Activated CD4-positive, alpha-beta T cell treated with anti-CD3 and anti-CD28 coated beads, Interleukin-2, amount 10 ng/mL, durations not matched to agents 7 days and 5 days (primary cell): ENCODE measurements at regions not wholly inside any gene's neighbourhood (a gene's known extent, or its start where the extent isn't known, plus 50 kb on each side); places are given as distances from the start of the nearest gene placed in this dataset.
"Not testable (repeated sequence)": the region's sequence is repeated elsewhere in the genome, so short reads cannot be mapped to it uniquely, and the experiment has no call there.

ENCODE experiments used
- CTCF ChIA-PET: fragments of 350-600 bp; sonication (Branson Sonifier 250); formaldehyde crosslinking; loops from one replicate; lab custom pipeline; 2021; ENCODE audit warnings: antibody characterized with exemption; lab: Charles Lee
- POLR2A ChIA-PET: fragments of 350-600 bp; sonication (Branson Sonifier 250); formaldehyde crosslinking; loops from one replicate; lab custom pipeline; 2021; ENCODE audit warnings: antibody characterized with exemption; lab: Charles Lee
- DNase-seq: peaks from one replicate; pipeline ENCODE4 v3.0.0-alpha.2; 2020
- H3K27ac Mint-ChIP-seq: one replicate; pipeline ENCODE4 v1.8.0; 2021; ENCODE audit warnings: mild to moderate bottlenecking, moderate library complexity, mixed read lengths
- H3K27me3 Mint-ChIP-seq: one replicate; pipeline ENCODE4 v1.8.0; 2021; ENCODE audit warnings: mixed read lengths
- H3K36me3 Mint-ChIP-seq: one replicate; pipeline ENCODE4 v1.8.0; 2021; ENCODE audit warnings: low read depth, mixed read lengths
- H3K4me1 Mint-ChIP-seq: one replicate; pipeline ENCODE4 v1.8.0; 2021; ENCODE audit warnings: mixed read lengths
- H3K4me3 Mint-ChIP-seq: one replicate; pipeline ENCODE4 v1.8.0; 2021; ENCODE audit warnings: mild to moderate bottlenecking, moderate library complexity, mixed read lengths
- H3K9me3 Mint-ChIP-seq: one replicate; pipeline ENCODE4 v1.8.0; 2021; ENCODE audit warnings: mixed read lengths

- H3K27me3 Mint-ChIP-seq, CTCF ChIA-PET, H3K27ac Mint-ChIP-seq, POLR2A ChIA-PET, H3K4me1 Mint-ChIP-seq, H3K4me3 Mint-ChIP-seq, H3K36me3 Mint-ChIP-seq, H3K9me3 Mint-ChIP-seq, DNase-seq: not testable (repeated sequence)
These were observed 170.2 kb upstream of the NYAP2 start for GRCh38 chr2:225229346-225229745.

GRCh38 chr2:225226441-225226840 is 173.1 kb upstream of the NYAP2 start:
- H3K36me3 Mint-ChIP-seq, result no peaks in the 10 kb centered on the region
- H3K9me3 Mint-ChIP-seq, result no peaks in the 10 kb centered on the region
- H3K27me3 Mint-ChIP-seq, result peaks cover 5% of the 10 kb centered on the region
- H3K4me3 Mint-ChIP-seq, result no peak overlapping the region
- H3K27ac Mint-ChIP-seq, result no peak overlapping the region
- CTCF ChIA-PET, result interaction anchor here (1.3 kb wide), 1 partner anchor 39 kb away, joined by 3 read pairs; no protein-coding TSS in a partner anchor
- POLR2A ChIA-PET, result no interaction called here
- DNase-seq, result no peak
- H3K4me1 Mint-ChIP-seq, result no peaks in the 10 kb centered on the region

DNA sequence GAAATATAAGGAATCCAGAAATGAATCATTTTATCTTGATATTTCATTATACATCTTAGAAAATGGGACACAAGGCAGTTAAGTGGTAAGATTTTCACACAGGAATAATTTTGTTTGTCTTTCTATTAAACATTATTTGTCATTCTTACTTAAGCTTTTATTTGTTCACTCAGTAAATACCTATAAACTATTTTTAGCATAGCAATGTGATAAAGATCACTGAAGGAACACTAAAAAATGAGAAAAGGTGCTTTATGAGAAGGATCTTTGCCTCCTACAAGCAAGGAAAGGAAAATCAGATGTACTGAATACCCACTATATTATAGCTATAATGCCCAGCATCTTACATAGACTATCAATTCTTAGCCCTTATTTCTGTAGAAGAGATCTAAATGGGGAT is 176.2 kb upstream of the NYAP2 start:
- DNase-seq, result no peak
- ChIA-PET CTCF (no interaction called here), POLR2A (no interaction called here)
- Mint-ChIP-seq H3K4me3 (no peak overlapping the region), H3K27ac (no peak overlapping the region), H3K9me3 (no peaks in the 10 kb centered on the region), H3K27me3 (peaks cover 5% of the 10 kb centered on the region), H3K4me1 (no peaks in the 10 kb centered on the region), H3K36me3 (no peaks in the 10 kb centered on the region)

DNA sequence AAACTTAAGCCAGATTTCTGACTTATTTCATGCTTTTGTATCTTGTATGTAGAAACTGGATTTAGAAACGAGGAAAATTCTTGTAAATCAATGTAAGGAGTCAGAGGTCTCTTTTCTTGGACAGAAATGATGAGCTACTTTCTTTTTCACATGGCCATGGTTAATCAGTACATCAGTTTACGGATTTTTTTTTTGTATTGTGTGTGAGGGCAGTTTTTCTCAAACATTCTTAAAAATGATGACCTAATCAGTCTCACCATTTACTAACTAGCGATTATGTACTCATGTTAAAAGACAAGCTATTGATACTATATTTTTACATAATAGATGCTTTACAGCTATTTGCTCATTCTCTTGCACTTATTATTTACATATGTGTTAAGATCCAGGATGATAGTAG is 165.2 kb upstream of the DOCK10 start:
- Mint-ChIP-seq H3K27ac (no peak overlapping the region), H3K4me3 (no peak overlapping the region), H3K4me1 (no peaks in the 10 kb centered on the region), H3K36me3 (no peaks in the 10 kb centered on the region), H3K9me3 (no peaks in the 10 kb centered on the region), H3K27me3 (peaks cover 10% of the 10 kb centered on the region)
- CTCF ChIA-PET, result no interaction called here
- POLR2A ChIA-PET, result no interaction called here
- DNase-seq, result no peak

DNA sequence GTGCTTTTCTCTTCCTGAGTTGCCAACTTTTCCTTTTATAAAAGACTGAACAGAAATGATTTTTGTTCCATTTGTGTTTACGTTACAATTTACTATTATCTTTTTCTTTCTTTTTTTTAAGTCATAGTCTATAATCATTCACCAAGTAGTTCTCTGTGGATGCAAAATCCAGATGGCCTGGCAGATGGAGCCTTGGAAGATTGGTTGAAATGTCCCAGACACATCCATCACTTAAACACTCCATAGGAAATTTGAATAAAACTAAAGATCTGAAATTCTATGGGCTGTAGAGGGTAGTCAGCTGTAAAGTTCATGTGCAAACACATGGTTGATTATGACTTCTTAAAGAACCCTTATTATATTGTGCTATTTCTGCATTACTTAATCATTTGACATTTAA is 164.8 kb upstream of the DOCK10 start:
- ChIA-PET CTCF (no interaction called here), POLR2A (no interaction called here)
- peaks cover 11% of the 10 kb centered on the region for H3K27me3 Mint-ChIP-seq
- H3K36me3 Mint-ChIP-seq, result no peaks in the 10 kb centered on the region
- no peak overlapping the region for H3K27ac Mint-ChIP-seq
- no peaks in the 10 kb centered on the region for H3K9me3 Mint-ChIP-seq
- no peak for DNase-seq
- no peak overlapping the region for H3K4me3 Mint-ChIP-seq
- H3K4me1 Mint-ChIP-seq, result no peaks in the 10 kb centered on the region

DNA sequence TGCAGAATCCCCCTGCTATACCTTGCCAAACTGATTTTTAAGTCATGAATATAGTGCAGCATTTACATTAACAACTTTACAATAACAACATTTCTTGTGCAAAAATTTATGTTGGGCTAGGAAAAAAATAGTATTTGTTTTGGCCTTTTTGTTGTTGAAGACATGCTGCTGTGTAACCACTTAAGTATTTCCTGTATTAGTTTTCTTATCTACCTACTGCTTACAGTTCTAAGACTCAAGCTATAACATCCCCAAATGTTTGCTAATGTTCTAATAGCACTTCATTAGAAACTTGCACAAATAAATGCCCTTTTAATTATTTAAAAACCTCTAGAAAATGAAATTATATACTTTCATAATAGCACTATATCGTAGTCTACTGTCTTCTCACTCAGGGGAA is 154.3 kb upstream of the DOCK10 start:
- no peaks in the 10 kb centered on the region for H3K9me3 Mint-ChIP-seq
- no peaks in the 10 kb centered on the region for H3K27me3 Mint-ChIP-seq
- ChIA-PET CTCF (no interaction called here), POLR2A (no interaction called here)
- H3K36me3 Mint-ChIP-seq, result no peaks in the 10 kb centered on the region
- no peak overlapping the region for H3K27ac Mint-ChIP-seq
- no peak overlapping the region for H3K4me3 Mint-ChIP-seq
- H3K4me1 Mint-ChIP-seq, result no peaks in the 10 kb centered on the region
- no peak for DNase-seq

DNA sequence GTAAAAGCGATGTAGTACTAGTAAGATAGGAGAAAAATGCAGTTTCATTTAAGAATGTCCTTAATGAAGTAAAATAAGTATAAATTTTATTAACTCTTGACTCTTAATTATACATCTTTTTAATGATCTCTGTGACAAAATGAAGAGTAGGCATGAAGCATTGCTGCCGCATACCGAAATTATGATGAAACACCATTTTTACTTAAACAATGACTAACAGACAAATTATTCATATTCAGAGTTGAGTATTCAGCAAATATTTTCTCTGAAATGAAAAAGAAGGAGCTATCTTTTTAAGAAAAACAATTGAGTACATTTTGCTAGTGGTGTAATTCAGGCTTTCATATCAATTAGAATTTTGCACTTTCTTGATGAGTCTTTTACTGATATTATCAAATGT is 150.6 kb upstream of the DOCK10 start:
- ChIA-PET POLR2A (no interaction called here), CTCF (no interaction called here)
- no peaks in the 10 kb centered on the region for H3K4me1 Mint-ChIP-seq
- peaks cover 10% of the 10 kb centered on the region for H3K27me3 Mint-ChIP-seq
- no peak overlapping the region for H3K4me3 Mint-ChIP-seq
- no peaks in the 10 kb centered on the region for H3K9me3 Mint-ChIP-seq
- no peak overlapping the region for H3K27ac Mint-ChIP-seq
- no peaks in the 10 kb centered on the region for H3K36me3 Mint-ChIP-seq
- DNase-seq, result no peak

DNA sequence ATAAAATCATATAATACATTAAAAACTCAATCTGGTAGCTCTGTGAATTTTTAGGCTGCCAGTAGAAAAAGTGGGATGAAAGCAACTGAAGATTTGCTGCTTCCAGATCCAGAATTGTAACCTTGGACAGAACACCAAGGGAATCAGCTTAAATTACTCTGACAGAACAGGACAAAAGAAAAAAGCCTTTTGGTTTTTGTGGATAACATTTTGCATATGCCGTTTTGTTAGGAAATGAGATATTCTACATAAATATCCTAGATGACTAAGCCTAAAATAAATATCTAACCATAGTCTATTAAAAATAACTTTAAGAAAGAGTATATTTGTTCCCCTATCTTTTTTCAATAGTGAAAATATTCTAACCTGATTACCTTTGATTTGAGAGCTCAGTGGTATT is 148.7 kb upstream of the DOCK10 start:
- ChIA-PET CTCF (interaction anchor here (0.9 kb wide), 1 partner anchor 18 kb away, joined by 3 read pairs; no protein-coding TSS in a partner anchor), POLR2A (no interaction called here)
- peaks cover 12% of the 10 kb centered on the region for H3K27me3 Mint-ChIP-seq
- no peak for DNase-seq
- H3K4me1 Mint-ChIP-seq, result no peaks in the 10 kb centered on the region
- H3K9me3 Mint-ChIP-seq, result no peaks in the 10 kb centered on the region
- H3K36me3 Mint-ChIP-seq, result no peaks in the 10 kb centered on the region
- no peak overlapping the region for H3K27ac Mint-ChIP-seq
- no peak overlapping the region for H3K4me3 Mint-ChIP-seq

- H3K36me3 Mint-ChIP-seq, result no peaks in the 10 kb centered on the region
- ChIA-PET POLR2A (no interaction called here), CTCF (no interaction called here)
- H3K4me1 Mint-ChIP-seq, result peaks cover 3% of the 10 kb centered on the region
- H3K27me3 Mint-ChIP-seq, result peaks cover 10% of the 10 kb centered on the region
- no peak overlapping the region for H3K27ac Mint-ChIP-seq
- H3K4me3 Mint-ChIP-seq, result no peak overlapping the region
- H3K9me3 Mint-ChIP-seq, result no peaks in the 10 kb centered on the region
- no peak for DNase-seq
These were observed 142.7 kb upstream of the DOCK10 start for GRCh38 chr2:225184948-225185347.

DNA sequence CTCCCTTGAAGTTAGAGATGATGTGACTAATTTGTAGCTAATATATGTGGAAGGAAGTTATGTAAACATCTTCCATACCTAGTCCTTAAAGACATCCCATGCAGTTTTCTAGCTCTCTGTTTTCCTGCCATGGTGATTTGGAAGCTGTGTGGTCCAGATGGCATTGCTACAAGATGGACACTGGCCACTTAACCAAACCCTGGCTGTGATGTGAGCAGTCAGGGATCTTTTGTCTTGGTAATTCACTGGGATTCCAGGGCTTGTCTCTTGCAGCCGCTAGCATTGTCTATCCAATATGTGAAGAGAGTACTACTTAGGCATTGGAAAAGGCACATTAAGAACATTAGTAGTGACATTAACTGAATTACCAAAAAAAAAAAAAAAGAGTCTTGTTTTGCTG is 139.9 kb upstream of the DOCK10 start:
- ChIA-PET POLR2A (no interaction called here), CTCF (no interaction called here)
- DNase-seq, result no peak
- no peaks in the 10 kb centered on the region for H3K27me3 Mint-ChIP-seq
- no peak overlapping the region for H3K27ac Mint-ChIP-seq
- no peaks in the 10 kb centered on the region for H3K36me3 Mint-ChIP-seq
- H3K4me3 Mint-ChIP-seq, result no peak overlapping the region
- H3K4me1 Mint-ChIP-seq, result peaks cover 3% of the 10 kb centered on the region
- no peaks in the 10 kb centered on the region for H3K9me3 Mint-ChIP-seq

DNA sequence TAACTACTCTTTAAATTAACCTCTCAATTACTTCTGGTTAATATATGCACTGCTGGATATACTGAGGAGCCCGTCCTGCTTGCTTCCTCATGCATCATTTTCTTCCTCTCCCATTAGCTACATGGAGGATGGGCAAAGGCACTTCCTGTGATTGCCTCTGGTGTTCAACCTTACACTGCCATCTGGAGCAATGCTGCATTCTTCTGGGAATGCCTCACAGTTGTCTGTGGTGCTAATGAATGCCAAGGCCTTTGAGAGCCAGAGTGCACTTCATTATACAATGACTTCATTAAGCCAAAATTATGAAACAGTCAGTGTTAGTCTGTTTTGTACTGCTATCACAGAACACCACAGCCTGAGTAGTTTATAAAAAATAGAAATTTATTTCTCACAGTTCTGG is 134.8 kb upstream of the DOCK10 start:
- DNase-seq, result no peak
- H3K9me3 Mint-ChIP-seq, result no peaks in the 10 kb centered on the region
- H3K4me3 Mint-ChIP-seq, result no peak overlapping the region
- no peaks in the 10 kb centered on the region for H3K4me1 Mint-ChIP-seq
- H3K36me3 Mint-ChIP-seq, result no peaks in the 10 kb centered on the region
- H3K27me3 Mint-ChIP-seq, result peaks cover 1% of the 10 kb centered on the region
- ChIA-PET CTCF (no interaction called here), POLR2A (no interaction called here)
- H3K27ac Mint-ChIP-seq, result no peak overlapping the region

DNA sequence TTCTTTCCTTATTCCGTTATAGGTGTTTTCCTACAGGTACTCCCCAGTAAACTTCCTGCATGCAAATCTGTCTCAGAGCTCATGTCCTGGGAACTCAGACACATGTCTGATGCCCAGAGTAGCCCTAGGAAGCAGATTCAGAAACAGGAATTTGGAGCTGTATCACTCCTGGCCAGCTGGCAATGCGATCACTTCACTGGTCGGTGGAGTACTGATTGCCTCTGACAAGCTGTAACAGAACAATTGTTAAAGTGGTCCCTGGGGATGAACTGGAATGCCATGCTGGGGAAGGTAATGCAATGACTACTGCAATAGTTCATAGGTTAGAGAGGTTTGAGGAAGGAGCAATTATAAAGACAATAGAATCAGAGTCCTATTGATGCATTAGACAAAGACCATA is 131.6 kb upstream of the DOCK10 start:
- H3K27ac Mint-ChIP-seq, result no peak overlapping the region
- DNase-seq, result no peak
- POLR2A ChIA-PET, result no interaction called here
- peaks cover 1% of the 10 kb centered on the region for H3K27me3 Mint-ChIP-seq
- no peaks in the 10 kb centered on the region for H3K4me1 Mint-ChIP-seq
- no peaks in the 10 kb centered on the region for H3K9me3 Mint-ChIP-seq
- CTCF ChIA-PET, result no interaction called here
- H3K4me3 Mint-ChIP-seq, result no peak overlapping the region
- H3K36me3 Mint-ChIP-seq, result no peaks in the 10 kb centered on the region

DNA sequence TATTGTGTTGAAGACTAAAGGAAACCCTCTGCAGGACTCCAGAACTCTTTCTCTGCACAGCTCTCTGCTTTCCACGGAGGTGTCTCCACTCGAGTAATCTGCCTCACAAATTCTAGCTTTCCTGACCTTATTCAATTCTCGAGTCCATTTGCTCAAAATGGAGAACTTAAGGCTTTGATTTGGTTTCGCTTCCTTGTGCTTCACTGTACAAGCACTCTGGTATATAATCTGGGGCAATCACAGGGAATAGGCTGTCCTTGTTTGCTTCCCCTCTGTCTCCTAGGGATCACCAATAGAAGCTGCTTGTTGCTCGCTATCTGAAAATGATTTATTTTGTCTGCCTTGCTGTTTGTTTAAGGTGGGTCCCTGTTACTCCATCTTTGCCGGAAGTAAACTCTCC is 129.1 kb upstream of the DOCK10 start:
- no peak overlapping the region for H3K4me3 Mint-ChIP-seq
- H3K9me3 Mint-ChIP-seq, result no peaks in the 10 kb centered on the region
- no peak overlapping the region for H3K27ac Mint-ChIP-seq
- H3K27me3 Mint-ChIP-seq, result peaks cover 1% of the 10 kb centered on the region
- H3K36me3 Mint-ChIP-seq, result no peaks in the 10 kb centered on the region
- no peak for DNase-seq
- no peaks in the 10 kb centered on the region for H3K4me1 Mint-ChIP-seq
- CTCF ChIA-PET, result no interaction called here
- POLR2A ChIA-PET, result no interaction called here

- H3K27me3 Mint-ChIP-seq, result peaks cover 2% of the 10 kb centered on the region
- POLR2A ChIA-PET, result no interaction called here
- CTCF ChIA-PET, result no interaction called here
- H3K27ac Mint-ChIP-seq, result no peak overlapping the region
- H3K36me3 Mint-ChIP-seq, result no peaks in the 10 kb centered on the region
- no peak for DNase-seq
- H3K9me3 Mint-ChIP-seq, result no peaks in the 10 kb centered on the region
- no peak overlapping the region for H3K4me3 Mint-ChIP-seq
- H3K4me1 Mint-ChIP-seq, result no peaks in the 10 kb centered on the region
These were observed 127.9 kb upstream of the DOCK10 start for GRCh38 chr2:225170162-225170561.
